Right forelimb (tissue), 1 donor: ENCODE measurements at regions not wholly inside any gene's neighbourhood (a gene's known extent, or its start where the extent isn't known, plus 50 kb on each side); places are given as distances from the start of the nearest gene placed in this dataset.
"Not testable (repeated sequence)": the region's sequence is repeated elsewhere in the genome, so short reads cannot be mapped to it uniquely, and the experiment has no call there.

Source experiments
- DNase-seq: peaks from one replicate; pipeline ENCODE4 v3.0.0-alpha.2; 2018

- DNase-seq = no peak
These were observed 412.4 kb downstream of the BUD13 start for GRCh38 chr11:116360221-116360941.

GRCh38 chr11:116357784-116358544 is 414.8 kb downstream of the BUD13 start:
- DNase-seq = no peak

GRCh38 chr11:116356451-116356850 is 416.3 kb downstream of the BUD13 start:
- DNase-seq = no peak

GRCh38 chr11:116355104-116355503 is 417.7 kb downstream of the BUD13 start:
- no peak for DNase-seq

GRCh38 chr11:116353589-116353988 is 419.2 kb downstream of the BUD13 start:
- no peak for DNase-seq

GRCh38 chr11:116352881-116353280 is 419.9 kb downstream of the BUD13 start:
- DNase-seq = no peak

- DNase-seq = no peak
These were observed 424.6 kb downstream of the BUD13 start for GRCh38 chr11:116348226-116348625.

- no peak for DNase-seq
These were observed 427.2 kb downstream of the BUD13 start for GRCh38 chr11:116345575-116345974.

GRCh38 chr11:116344601-116345000 is 428.2 kb downstream of the BUD13 start:
- no peak for DNase-seq

GRCh38 chr11:116343270-116343669 is 429.5 kb downstream of the BUD13 start:
- no peak for DNase-seq

GRCh38 chr11:116342148-116342547 is 430.6 kb downstream of the BUD13 start:
- DNase-seq = no peak

- DNase-seq = no peak
These were observed 433.3 kb downstream of the BUD13 start for GRCh38 chr11:116339306-116340098.

GRCh38 chr11:116338500-116338899 is 434.3 kb downstream of the BUD13 start:
- DNase-seq = not testable (repeated sequence)

- no peak for DNase-seq
These were observed 436.2 kb downstream of the BUD13 start for GRCh38 chr11:116336540-116336939.

- no peak for DNase-seq
These were observed 436.9 kb downstream of the BUD13 start for GRCh38 chr11:116335891-116336290.

GRCh38 chr11:116335078-116335477 is 437.7 kb downstream of the BUD13 start:
- no peak for DNase-seq

- DNase-seq = no peak
These were observed 438.2 kb downstream of the BUD13 start for GRCh38 chr11:116334596-116334995.

GRCh38 chr11:116333001-116333535 is 439.7 kb downstream of the BUD13 start:
- DNase-seq = no peak

- no peak for DNase-seq
These were observed 440.4 kb downstream of the BUD13 start for GRCh38 chr11:116332391-116332790.

GRCh38 chr11:116331381-116331780 is 441.4 kb downstream of the BUD13 start:
- DNase-seq = no peak

- DNase-seq = no peak
These were observed 442.2 kb downstream of the BUD13 start for GRCh38 chr11:116330439-116331185.

GRCh38 chr11:116329354-116330090 is 443.3 kb downstream of the BUD13 start:
- no peak for DNase-seq
